OCI-LY7 (cell line): ENCODE measurements at regions not wholly inside any gene's neighbourhood (a gene's known extent, or its start where the extent isn't known, plus 50 kb on each side); places are given as distances from the start of the nearest gene placed in this dataset.

Experiments
- BruUV-seq: library from RNA; stranded (reverse); fragments of 400-500 nt; replicated peaks from 2 replicates; lab custom pipeline; 2021; lab: Mats Ljungman, UMichigan
- CTCF ChIA-PET: fragments of 300-600 bp; sonication (Branson Sonifier 250); formaldehyde crosslinking; loops from one replicate; lab custom pipeline; 2022; ENCODE audit warnings: antibody characterized with exemption; ENCODE audit not compliant: unreplicated experiment; lab: Charles Lee
- POLR2A ChIA-PET: fragments of 300-600 bp; sonication (Branson Sonifier 250); formaldehyde crosslinking; loops from one replicate; lab custom pipeline; 2022; ENCODE audit warnings: antibody characterized with exemption; lab: Charles Lee
- DNase-seq: peaks from one replicate; pipeline ENCODE4 v3.0.0-alpha.2; 2015; ENCODE audit warnings: low spot score
- H2AFZ ChIP-seq: fragments of 200-600 bp; sonication (generic), shearing (Covaris generic); 2 replicates; pipeline ENCODE4 v1.6.1; 2014; ENCODE audit warnings: mild to moderate bottlenecking, antibody characterized with exemption, low read length, moderate library complexity
- H3K27ac ChIP-seq: fragments of 200-600 bp; sonication (generic); 2 replicates; pipeline ENCODE4 v1.5.1; 2014; ENCODE audit warnings: mixed run types, low read depth, mild to moderate bottlenecking, moderate library complexity, low read length, inconsistent platforms; ENCODE audit not compliant: poor library complexity, severe bottlenecking
- H3K36me3 ChIP-seq: fragments of 200-600 bp; sonication (generic); 2 replicates; pipeline ENCODE4 v1.6.1; 2014; ENCODE audit warnings: mild to moderate bottlenecking, antibody characterized with exemption, low read length, moderate library complexity, mixed read lengths; ENCODE audit not compliant: insufficient read depth
- H3K4me1 ChIP-seq: fragments of 200-600 bp; sonication (generic); 2 replicates; pipeline ENCODE4 v1.5.1; 2014; ENCODE audit warnings: mild to moderate bottlenecking, low read length; ENCODE audit not compliant: insufficient read depth, poor library complexity, severe bottlenecking
- H3K4me2 ChIP-seq: fragments of 200-600 bp; sonication (generic); 2 replicates; pipeline ENCODE4 v1.6.1; 2014; ENCODE audit warnings: mild to moderate bottlenecking, low read length
- H3K4me3 ChIP-seq: fragments of 200-600 bp; sonication (generic); 2 replicates; pipeline ENCODE4 v1.5.1; 2014; ENCODE audit warnings: mild to moderate bottlenecking, low read depth, low read length; ENCODE audit not compliant: poor library complexity, severe bottlenecking
- H3K79me2 ChIP-seq: fragments of 200-600 bp; sonication (generic); 2 replicates; pipeline ENCODE4 v1.6.1; 2016; ENCODE audit warnings: low read depth, mild to moderate bottlenecking, low read length, moderate library complexity, mixed read lengths; ENCODE audit not compliant: insufficient read depth
- H3K9me2 ChIP-seq: fragments of 200-600 bp; sonication (generic); 2 replicates; pipeline ENCODE4 v1.6.1; 2016; ENCODE audit warnings: mild to moderate bottlenecking, low read length, mixed read lengths; ENCODE audit not compliant: insufficient read depth
- H3K9me3 ChIP-seq: fragments of 200-600 bp; sonication (generic); 2 replicates; pipeline ENCODE4 v1.6.1; 2014; ENCODE audit warnings: mild to moderate bottlenecking, mixed run types, low read length, mixed read lengths
- H4K20me1 ChIP-seq: fragments of 200-600 bp; sonication (generic); 2 replicates; pipeline ENCODE4 v1.6.1; 2014; ENCODE audit warnings: mild to moderate bottlenecking, antibody characterized with exemption, low read length, moderate library complexity, mixed read lengths; ENCODE audit not compliant: insufficient read depth
- EZH2phosphoT487 ChIP-seq: fragments of 200-600 bp; sonication (generic); IDR thresholded peaks from 2 replicates; pipeline ENCODE4 v1.6.1; 2018; ENCODE audit warnings: low read depth, borderline replicate concordance, mild to moderate bottlenecking, mixed run types, antibody characterized with exemption, low read length, moderate library complexity, mixed read lengths
- intact Hi-C: fragments of 100-400 bp; cut with micrococcal nuclease; formaldehyde crosslinking; loops from one replicate; pipeline ENCODE4 v1.10.0; 2022; ENCODE audit not compliant: unreplicated experiment
- TF ChIP-seq, protein P1 (sequence below): fragments of 200-600 bp; sonication (generic); conservative IDR thresholded peaks from 2 replicates; pipeline ENCODE4 v1.5.1; 2014; ENCODE audit warnings: mild to moderate bottlenecking, antibody characterized with exemption, low read length, moderate library complexity, mixed read lengths

DNA sequence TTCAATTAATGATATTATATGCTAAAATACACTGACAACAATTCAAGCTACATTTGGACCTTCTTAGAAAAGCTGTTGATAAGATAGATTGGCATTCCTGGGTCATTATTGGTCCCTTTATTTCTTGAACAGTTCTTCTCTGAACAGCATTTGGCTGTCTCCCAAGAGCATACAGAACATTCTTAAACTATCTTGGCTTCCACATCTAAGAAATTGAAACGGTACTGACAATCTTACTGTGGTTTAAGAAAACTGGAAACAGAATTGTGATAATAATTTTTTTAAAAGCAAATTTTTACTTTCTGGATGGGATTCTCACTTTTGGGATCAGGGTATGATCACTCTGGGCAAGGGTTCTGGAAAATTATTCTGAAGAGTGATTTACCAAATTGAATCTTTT lies 161.7 kb upstream of the ZNF385D start:
- H3K9me2 ChIP-seq = no peaks in the 10 kb centered on the region
- no peaks in the 10 kb centered on the region for H3K9me3 ChIP-seq
- no TSS peak for BruUV-seq
- no peak for DNase-seq
- H2AFZ ChIP-seq = no peak overlapping the region
- CTCF ChIA-PET = no interaction called here
- H3K4me2 ChIP-seq = no peak overlapping the region
- no peak overlapping the region for H3K27ac ChIP-seq
- no peaks in the 10 kb centered on the region for H3K36me3 ChIP-seq
- TF ChIP-seq, protein P1, sequence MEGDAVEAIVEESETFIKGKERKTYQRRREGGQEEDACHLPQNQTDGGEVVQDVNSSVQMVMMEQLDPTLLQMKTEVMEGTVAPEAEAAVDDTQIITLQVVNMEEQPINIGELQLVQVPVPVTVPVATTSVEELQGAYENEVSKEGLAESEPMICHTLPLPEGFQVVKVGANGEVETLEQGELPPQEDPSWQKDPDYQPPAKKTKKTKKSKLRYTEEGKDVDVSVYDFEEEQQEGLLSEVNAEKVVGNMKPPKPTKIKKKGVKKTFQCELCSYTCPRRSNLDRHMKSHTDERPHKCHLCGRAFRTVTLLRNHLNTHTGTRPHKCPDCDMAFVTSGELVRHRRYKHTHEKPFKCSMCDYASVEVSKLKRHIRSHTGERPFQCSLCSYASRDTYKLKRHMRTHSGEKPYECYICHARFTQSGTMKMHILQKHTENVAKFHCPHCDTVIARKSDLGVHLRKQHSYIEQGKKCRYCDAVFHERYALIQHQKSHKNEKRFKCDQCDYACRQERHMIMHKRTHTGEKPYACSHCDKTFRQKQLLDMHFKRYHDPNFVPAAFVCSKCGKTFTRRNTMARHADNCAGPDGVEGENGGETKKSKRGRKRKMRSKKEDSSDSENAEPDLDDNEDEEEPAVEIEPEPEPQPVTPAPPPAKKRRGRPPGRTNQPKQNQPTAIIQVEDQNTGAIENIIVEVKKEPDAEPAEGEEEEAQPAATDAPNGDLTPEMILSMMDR = no peak
- TF ChIP-seq EZH2phosphoT487 = no peak
- POLR2A ChIA-PET = no interaction called here
- no peaks in the 10 kb centered on the region for H4K20me1 ChIP-seq
- no peaks in the 10 kb centered on the region for H3K4me1 ChIP-seq
- no peaks in the 10 kb centered on the region for H3K79me2 ChIP-seq
- intact Hi-C loops = no loop called here
- H3K4me3 ChIP-seq = no peak overlapping the region

DNA sequence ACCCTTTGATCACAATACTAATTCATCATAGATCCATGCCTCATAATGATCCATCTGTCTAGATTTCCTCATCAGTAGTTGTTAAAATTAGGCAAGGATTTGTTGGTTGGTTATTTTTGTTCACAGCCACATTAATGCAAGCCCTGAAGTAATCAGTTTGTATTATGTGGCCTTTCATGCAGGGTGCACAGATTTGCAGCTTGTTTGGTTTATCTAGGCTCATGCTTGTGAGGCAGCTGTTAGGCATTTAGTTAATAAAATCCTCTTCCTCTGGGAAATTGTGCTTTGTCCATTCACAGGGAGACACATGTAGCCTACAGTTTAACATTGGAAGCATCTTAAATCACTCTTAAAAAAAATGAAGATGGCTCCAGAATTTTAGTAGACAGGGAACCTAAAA lies 162.8 kb upstream of the ZNF385D start:
- intact Hi-C loops = no loop called here
- Histone ChIP-seq H3K9me2 (no peaks in the 10 kb centered on the region), H3K79me2 (no peaks in the 10 kb centered on the region), H3K4me1 (no peaks in the 10 kb centered on the region), H3K4me3 (no peak overlapping the region), H3K36me3 (no peaks in the 10 kb centered on the region), H3K27ac (no peak overlapping the region), H3K9me3 (no peaks in the 10 kb centered on the region), H3K4me2 (no peak overlapping the region), H4K20me1 (no peaks in the 10 kb centered on the region), H2AFZ (no peak overlapping the region)
- no peak for TF ChIP-seq EZH2phosphoT487
- TF ChIP-seq, protein P1 = no peak
- BruUV-seq = no TSS peak
- DNase-seq = no peak
- POLR2A ChIA-PET = no interaction called here
- CTCF ChIA-PET = no interaction called here

DNA sequence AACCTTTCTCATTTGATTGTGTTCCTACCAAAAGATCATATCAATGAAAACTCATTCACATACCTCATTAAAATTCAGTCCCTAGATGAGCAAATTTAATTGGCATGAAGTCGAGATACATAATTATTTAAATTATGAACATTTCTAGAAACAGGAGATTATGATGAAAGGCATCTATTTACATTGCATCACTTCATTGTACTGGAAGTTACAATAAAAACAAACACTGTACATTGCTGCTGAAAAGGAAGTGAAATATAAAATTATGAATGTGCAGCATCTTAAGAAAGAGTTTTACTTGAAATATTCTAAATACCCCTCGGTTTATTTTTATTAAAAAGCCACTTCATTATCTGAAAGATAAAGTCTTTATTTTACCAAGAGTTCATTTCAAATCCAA lies 163.4 kb upstream of the ZNF385D start:
- CTCF ChIA-PET = no interaction called here
- BruUV-seq = no TSS peak
- POLR2A ChIA-PET = interaction anchor here (0.7 kb wide), 1 partner anchor 11 kb away, joined by 3 read pairs; no protein-coding TSS in a partner anchor
- Histone ChIP-seq H3K36me3 (no peaks in the 10 kb centered on the region), H3K79me2 (no peaks in the 10 kb centered on the region), H3K4me2 (no peak overlapping the region), H4K20me1 (no peaks in the 10 kb centered on the region), H3K9me3 (no peaks in the 10 kb centered on the region), H3K9me2 (no peaks in the 10 kb centered on the region), H3K27ac (no peak overlapping the region), H3K4me1 (no peaks in the 10 kb centered on the region), H2AFZ (no peak overlapping the region), H3K4me3 (no peak overlapping the region)
- no peak for TF ChIP-seq EZH2phosphoT487
- TF ChIP-seq, protein P1 = no peak
- intact Hi-C loops = no loop called here
- no peak for DNase-seq
